Astrocyte (in vitro differentiated cells and primary cell): ENCODE measurements at regions not wholly inside any gene's neighbourhood (a gene's known extent, or its start where the extent isn't known, plus 50 kb on each side); places are given as distances from the start of the nearest gene placed in this dataset.

ENCODE experiments used
- EZH2 ChIP-seq: IDR thresholded peaks from 2 replicates; pipeline ENCODE4 v1.6.1; 2012; ENCODE audit warnings: mild to moderate bottlenecking, low read length, inconsistent platforms; ENCODE audit not compliant: insufficient read depth
- TF ChIP-seq, protein P1 (sequence below): IDR thresholded peaks from 2 replicates; pipeline ENCODE4 v1.5.1; 2011; ENCODE audit warnings: low read depth, mild to moderate bottlenecking, inconsistent platforms, low read length, moderate library complexity; ENCODE audit not compliant: insufficient read depth

DNA sequence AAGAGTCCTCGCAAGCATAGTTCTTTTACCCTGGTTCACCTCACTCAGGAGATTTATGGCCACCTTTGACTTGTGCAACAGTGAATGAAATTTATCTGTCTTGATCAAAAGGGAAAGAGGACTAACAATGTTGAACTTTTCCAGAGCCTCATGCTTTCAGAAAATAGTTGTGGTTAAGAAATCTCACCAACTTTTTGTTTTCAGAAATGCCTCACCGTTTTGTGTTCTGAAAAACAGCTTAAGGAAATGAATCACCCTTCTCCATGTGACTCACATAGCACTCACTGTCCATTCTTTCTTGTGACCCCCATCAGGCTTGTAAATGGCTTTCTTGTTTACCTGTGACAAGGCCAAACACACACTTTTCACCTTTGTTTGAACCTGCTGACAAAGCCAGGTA is 148.6 kb upstream of the FAM3C start:
- TF ChIP-seq, protein P1, sequence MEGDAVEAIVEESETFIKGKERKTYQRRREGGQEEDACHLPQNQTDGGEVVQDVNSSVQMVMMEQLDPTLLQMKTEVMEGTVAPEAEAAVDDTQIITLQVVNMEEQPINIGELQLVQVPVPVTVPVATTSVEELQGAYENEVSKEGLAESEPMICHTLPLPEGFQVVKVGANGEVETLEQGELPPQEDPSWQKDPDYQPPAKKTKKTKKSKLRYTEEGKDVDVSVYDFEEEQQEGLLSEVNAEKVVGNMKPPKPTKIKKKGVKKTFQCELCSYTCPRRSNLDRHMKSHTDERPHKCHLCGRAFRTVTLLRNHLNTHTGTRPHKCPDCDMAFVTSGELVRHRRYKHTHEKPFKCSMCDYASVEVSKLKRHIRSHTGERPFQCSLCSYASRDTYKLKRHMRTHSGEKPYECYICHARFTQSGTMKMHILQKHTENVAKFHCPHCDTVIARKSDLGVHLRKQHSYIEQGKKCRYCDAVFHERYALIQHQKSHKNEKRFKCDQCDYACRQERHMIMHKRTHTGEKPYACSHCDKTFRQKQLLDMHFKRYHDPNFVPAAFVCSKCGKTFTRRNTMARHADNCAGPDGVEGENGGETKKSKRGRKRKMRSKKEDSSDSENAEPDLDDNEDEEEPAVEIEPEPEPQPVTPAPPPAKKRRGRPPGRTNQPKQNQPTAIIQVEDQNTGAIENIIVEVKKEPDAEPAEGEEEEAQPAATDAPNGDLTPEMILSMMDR, result no peak
- TF ChIP-seq EZH2, result no peak
